Tibial artery (tissue), 4 donors: ENCODE measurements at regions not wholly inside any gene's neighbourhood (a gene's known extent, or its start where the extent isn't known, plus 50 kb on each side); places are given as distances from the start of the nearest gene placed in this dataset.

Experiments used
- DNase-seq, 2 donors: peaks; one replicate each; pipeline ENCODE4 v3.0.0-alpha.2; 2019
- H3K27ac ChIP-seq, 2 donors: fragments of 200-600 bp; sonication (generic) in 1 of 2; 1 replicate in 1 of 2; 2 replicates in 1 of 2; pipeline ENCODE4 v1.5.1; 2018 to 2019; ENCODE audit warnings: mild to moderate bottlenecking in 1 of 2
- H3K27me3 ChIP-seq, 2 donors: fragments of 200-600 bp; sonication (generic) in 1 of 2; one replicate each; pipeline versions ENCODE4 v1.5.1 to v1.6.0; 2016 to 2019
- H3K36me3 ChIP-seq, 3 donors: fragments of 200-600 bp; sonication (generic) in 2 of 3; one replicate each; pipeline ENCODE4 v1.5.1; 2016 to 2019; ENCODE audit warnings: mild to moderate bottlenecking in 2 of 3
- H3K4me1 ChIP-seq, 4 donors: fragments of 200-600 bp; sonication (generic) in 2 of 4; 1 replicate in 3 of 4; 2 replicates in 1 of 4; pipeline ENCODE4 v1.5.1; 2016 to 2019
- H3K4me3 ChIP-seq, 2 donors: fragments of 200-600 bp; sonication (generic) in 1 of 2; 1 replicate in 1 of 2; 2 replicates in 1 of 2; pipeline ENCODE4 v1.5.1; 2018 to 2019; ENCODE audit warnings: mild to moderate bottlenecking in 2 of 2
- H3K9me3 ChIP-seq, 3 donors: fragments of 200-600 bp; sonication (generic) in 1 of 3; one replicate each; pipeline ENCODE4 v1.5.1; 2016 to 2019
- intact Hi-C: fragments of 100-400 bp; cut with DNase I; formaldehyde crosslinking; loops from one replicate; pipeline ENCODE4 v1.15.0; 2023; ENCODE audit warnings: low total_unique reads
- TF ChIP-seq, protein P1 (sequence below), 2 experiments: fragments of 200-600 bp in 1 of 2; fragments of 450-650 bp in 1 of 2; IDR thresholded peaks; one replicate each; pipeline ENCODE4 v1.5.1; 2017 to 2019; ENCODE audit warnings: antibody characterized with exemption in 2 of 2, mild to moderate bottlenecking in 1 of 2, moderate library complexity in 1 of 2

DNA sequence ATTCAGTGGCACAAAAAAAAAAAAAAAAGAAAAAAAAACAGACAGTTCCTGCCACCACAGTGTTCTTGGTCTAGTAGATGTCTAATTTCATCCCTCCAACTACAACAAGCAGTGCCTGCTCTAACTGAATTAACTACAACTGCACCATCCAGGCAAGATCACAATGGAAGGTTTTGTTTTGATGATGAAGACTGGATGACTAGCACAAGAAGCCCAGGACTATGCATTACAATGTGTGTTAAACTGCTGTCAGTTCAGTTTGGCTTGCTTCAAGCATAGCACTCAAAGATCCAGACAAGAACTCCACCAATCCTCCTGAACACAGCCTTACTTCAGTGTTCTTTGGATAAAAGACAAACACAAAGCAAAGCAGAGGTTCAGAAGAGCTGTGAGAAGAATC is 279.9 kb downstream of the GRIN2B start:
- Histone ChIP-seq H3K4me3 (no peak overlapping the region), H3K36me3 (no peaks in the 10 kb centered on the region), H3K4me1 (no peaks in the 10 kb centered on the region), H3K9me3 (no peaks in the 10 kb centered on the region), H3K27ac (no peak overlapping the region), H3K27me3 (no peaks in the 10 kb centered on the region)
- no peak for DNase-seq
- intact Hi-C loops, result no loop called here
- TF ChIP-seq, protein P1, sequence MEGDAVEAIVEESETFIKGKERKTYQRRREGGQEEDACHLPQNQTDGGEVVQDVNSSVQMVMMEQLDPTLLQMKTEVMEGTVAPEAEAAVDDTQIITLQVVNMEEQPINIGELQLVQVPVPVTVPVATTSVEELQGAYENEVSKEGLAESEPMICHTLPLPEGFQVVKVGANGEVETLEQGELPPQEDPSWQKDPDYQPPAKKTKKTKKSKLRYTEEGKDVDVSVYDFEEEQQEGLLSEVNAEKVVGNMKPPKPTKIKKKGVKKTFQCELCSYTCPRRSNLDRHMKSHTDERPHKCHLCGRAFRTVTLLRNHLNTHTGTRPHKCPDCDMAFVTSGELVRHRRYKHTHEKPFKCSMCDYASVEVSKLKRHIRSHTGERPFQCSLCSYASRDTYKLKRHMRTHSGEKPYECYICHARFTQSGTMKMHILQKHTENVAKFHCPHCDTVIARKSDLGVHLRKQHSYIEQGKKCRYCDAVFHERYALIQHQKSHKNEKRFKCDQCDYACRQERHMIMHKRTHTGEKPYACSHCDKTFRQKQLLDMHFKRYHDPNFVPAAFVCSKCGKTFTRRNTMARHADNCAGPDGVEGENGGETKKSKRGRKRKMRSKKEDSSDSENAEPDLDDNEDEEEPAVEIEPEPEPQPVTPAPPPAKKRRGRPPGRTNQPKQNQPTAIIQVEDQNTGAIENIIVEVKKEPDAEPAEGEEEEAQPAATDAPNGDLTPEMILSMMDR (IDR thresholded peaks at IDR 0.05), result no peak

DNA sequence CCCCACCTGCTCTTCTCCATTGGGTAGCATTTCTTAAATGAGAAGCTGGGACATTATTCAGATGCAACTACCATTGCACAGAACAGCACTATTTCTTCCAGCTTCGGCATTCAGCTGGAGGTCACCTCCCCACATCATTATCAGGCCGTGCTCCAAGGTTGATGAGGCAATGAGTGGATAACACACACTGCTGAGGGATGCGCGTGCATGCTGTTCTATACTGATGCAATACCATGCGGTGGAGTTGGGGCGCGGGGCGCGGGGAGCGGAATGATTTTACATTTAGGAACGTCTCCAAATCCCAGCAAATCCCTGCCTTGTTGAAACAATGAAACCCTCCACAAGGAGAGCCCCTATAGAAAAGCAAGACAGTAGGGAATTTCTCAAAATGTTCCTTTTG is 283.4 kb downstream of the GRIN2B start:
- Histone ChIP-seq H3K9me3 (no peaks in the 10 kb centered on the region), H3K36me3 (no peaks in the 10 kb centered on the region), H3K4me3 (no peak overlapping the region), H3K27ac (no peak overlapping the region), H3K4me1 (no peaks in the 10 kb centered on the region), H3K27me3 (no peaks in the 10 kb centered on the region)
- TF ChIP-seq, protein P1 (IDR thresholded peaks at IDR 0.05), result no peak
- intact Hi-C loops, result no loop called here
- DNase-seq, result no peak

DNA sequence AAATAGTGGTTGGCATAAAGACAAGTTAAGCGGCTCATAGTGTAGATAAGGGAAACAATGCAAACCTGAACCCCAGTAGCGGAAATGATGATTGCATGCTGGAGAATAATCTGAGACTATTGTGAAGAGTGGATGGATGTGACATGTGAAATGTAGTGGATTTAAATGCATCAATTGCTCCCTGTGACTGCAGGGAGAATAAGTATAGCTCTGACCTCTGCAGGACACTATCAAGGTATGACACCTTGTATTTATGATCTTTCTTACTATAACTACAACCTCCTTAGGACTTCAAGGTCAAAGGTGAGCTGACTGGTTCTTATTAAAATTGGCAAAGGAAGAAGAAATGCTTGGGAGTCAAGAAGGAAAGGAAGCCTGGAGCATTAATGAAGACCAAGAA is 285.6 kb downstream of the GRIN2B start:
- no peaks in the 10 kb centered on the region for H3K36me3 ChIP-seq
- no peaks in the 10 kb centered on the region for H3K4me1 ChIP-seq
- no peaks in the 10 kb centered on the region for H3K9me3 ChIP-seq
- intact Hi-C loops, result no loop called here
- no peak overlapping the region for H3K27ac ChIP-seq
- TF ChIP-seq, protein P1 (IDR thresholded peaks at IDR 0.05), result no peak
- no peaks in the 10 kb centered on the region for H3K27me3 ChIP-seq
- no peak for DNase-seq
- no peak overlapping the region for H3K4me3 ChIP-seq

DNA sequence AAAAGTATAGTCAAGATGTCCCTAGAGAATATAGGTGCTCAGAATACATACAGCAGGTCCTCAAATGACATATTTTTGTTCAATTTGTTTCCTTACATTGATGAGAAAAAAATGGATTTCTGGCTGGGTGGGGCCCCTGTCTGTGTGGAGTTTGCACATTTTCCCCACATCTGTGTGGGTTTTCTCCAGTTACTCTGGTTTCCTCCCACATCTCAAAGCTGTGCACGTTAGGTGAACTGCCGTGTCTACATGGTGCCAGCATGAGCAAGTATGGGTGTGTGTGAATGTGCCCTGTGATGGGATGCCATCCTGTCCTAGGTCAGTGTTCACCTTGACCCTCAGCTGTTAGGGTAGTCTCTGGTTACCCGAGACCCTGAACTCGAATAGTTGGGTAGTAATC is 289.1 kb downstream of the GRIN2B start:
- no peak for DNase-seq
- intact Hi-C loops, result no loop called here
- H3K27me3 ChIP-seq, result no peaks in the 10 kb centered on the region
- H3K9me3 ChIP-seq, result no peaks in the 10 kb centered on the region
- TF ChIP-seq, protein P1 (IDR thresholded peaks at IDR 0.05), result no peak
- no peaks in the 10 kb centered on the region for H3K4me1 ChIP-seq
- no peaks in the 10 kb centered on the region for H3K36me3 ChIP-seq
- no peak overlapping the region for H3K4me3 ChIP-seq
- H3K27ac ChIP-seq, result no peak overlapping the region

DNA sequence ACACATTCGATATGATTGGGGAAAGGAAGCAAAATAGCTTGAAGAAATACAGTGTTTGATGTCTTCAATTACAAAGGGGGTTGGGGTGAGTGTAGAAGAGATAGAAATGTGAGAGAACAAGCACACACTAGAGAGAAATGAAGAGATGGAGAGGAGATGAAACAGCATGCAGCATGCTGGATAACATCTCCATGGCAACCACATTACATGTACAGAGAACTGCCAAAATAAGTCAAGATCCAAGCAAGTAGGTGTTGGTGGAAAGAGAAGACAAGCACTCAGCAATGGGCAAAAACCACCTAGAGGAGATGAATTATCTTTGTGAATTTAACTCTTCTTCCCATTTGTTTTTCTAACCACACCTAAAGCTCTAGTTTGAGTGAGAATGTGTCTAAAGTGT is 289.8 kb downstream of the GRIN2B start:
- intact Hi-C loops, result no loop called here
- no peak for DNase-seq
- no peaks in the 10 kb centered on the region for H3K9me3 ChIP-seq
- no peak overlapping the region for H3K27ac ChIP-seq
- H3K4me1 ChIP-seq, result no peaks in the 10 kb centered on the region
- TF ChIP-seq, protein P1 (IDR thresholded peaks at IDR 0.05), result no peak
- H3K4me3 ChIP-seq, result no peak overlapping the region
- no peaks in the 10 kb centered on the region for H3K36me3 ChIP-seq
- H3K27me3 ChIP-seq, result no peaks in the 10 kb centered on the region

DNA sequence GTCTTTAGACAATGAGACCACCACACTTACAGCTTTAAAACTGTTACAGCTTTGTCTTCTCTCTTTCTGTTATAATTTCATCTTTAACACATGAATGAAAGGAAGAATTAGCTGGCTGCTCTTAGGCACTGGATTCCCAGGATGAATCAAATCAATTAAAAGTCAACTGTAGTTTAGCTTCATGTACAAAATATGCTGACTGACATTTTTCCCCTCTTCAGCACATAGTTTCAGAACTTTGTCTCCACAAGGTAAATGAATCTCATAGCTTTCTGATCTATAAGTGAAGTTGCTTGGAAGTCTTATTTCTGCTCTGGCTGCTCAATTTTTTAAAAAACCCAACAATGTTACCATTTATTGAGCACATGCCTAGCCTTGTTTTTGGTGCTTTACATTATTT is 293.8 kb downstream of the GRIN2B start:
- H3K36me3 ChIP-seq, result no peaks in the 10 kb centered on the region
- H3K27ac ChIP-seq, result no peak overlapping the region
- TF ChIP-seq, protein P1 (IDR thresholded peaks at IDR 0.05), result no peak
- H3K27me3 ChIP-seq, result no peaks in the 10 kb centered on the region
- intact Hi-C loops, result no loop called here
- no peaks in the 10 kb centered on the region for H3K9me3 ChIP-seq
- DNase-seq, result no peak
- H3K4me1 ChIP-seq, result no peaks in the 10 kb centered on the region
- no peak overlapping the region for H3K4me3 ChIP-seq
